Activated naive CD4-positive, alpha-beta T cell treated with anti-CD3 and anti-CD28 coated beads for 36 hours (primary cell): ENCODE measurements at regions not wholly inside any gene's neighbourhood (a gene's known extent, or its start where the extent isn't known, plus 50 kb on each side); places are given as distances from the start of the nearest gene placed in this dataset.
"Not testable (repeated sequence)": the region's sequence is repeated elsewhere in the genome, so short reads cannot be mapped to it uniquely, and the experiment has no call there.

Experiments
- CTCF ChIA-PET: fragments of 350-600 bp; sonication (Branson Sonifier 250); formaldehyde crosslinking; loops from one replicate; lab custom pipeline; 2021; ENCODE audit warnings: antibody characterized with exemption; lab: Charles Lee
- DNase-seq: peaks from one replicate; pipeline ENCODE4 v3.0.0-alpha.2; 2020
- H3K27ac Mint-ChIP-seq: one replicate; pipeline ENCODE4 v1.8.0; 2021; ENCODE audit warnings: mild to moderate bottlenecking, mixed read lengths
- H3K27me3 Mint-ChIP-seq: one replicate; pipeline ENCODE4 v1.8.0; 2021; ENCODE audit warnings: low read depth, mixed read lengths
- H3K36me3 Mint-ChIP-seq: one replicate; pipeline ENCODE4 v1.8.0; 2021; ENCODE audit warnings: low read depth, mixed read lengths
- H3K4me1 Mint-ChIP-seq: one replicate; pipeline ENCODE4 v1.8.0; 2021; ENCODE audit warnings: low read depth, mixed read lengths
- H3K4me3 Mint-ChIP-seq: one replicate; pipeline ENCODE4 v1.8.0; 2021; ENCODE audit warnings: mild to moderate bottlenecking, moderate library complexity, mixed read lengths
- H3K9me3 Mint-ChIP-seq: one replicate; pipeline ENCODE4 v1.8.0; 2021; ENCODE audit warnings: mixed read lengths
- intact Hi-C: fragments of 100-400 bp; cut with micrococcal nuclease; formaldehyde crosslinking; loops from one replicate; pipeline ENCODE4 v1.15.1; 2023

DNA sequence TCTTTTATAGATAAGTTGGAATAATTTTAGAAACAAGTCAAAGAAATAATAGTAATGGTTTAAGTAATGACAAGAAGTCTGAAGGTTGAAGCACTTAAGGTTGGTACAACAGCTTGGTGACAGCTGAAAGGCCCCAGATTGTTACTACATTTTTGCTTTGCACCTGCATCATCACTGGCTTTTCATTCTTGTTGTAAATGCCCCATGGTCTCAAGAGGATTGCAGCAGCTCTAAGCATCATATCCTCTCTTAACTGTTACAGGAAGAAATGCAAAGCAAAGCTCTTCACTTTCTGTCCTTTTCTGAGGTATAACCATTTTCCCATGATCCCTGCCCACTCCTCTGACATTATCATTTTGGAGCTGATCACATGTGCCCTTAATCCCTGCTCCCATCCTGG, 461.0 kb downstream of the RPIA start:
- H3K27me3 Mint-ChIP-seq, H3K36me3 Mint-ChIP-seq, H3K27ac Mint-ChIP-seq, H3K9me3 Mint-ChIP-seq, DNase-seq, H3K4me3 Mint-ChIP-seq, H3K4me1 Mint-ChIP-seq: not testable (repeated sequence)
- CTCF ChIA-PET: interaction anchor here (1.2 kb wide), 1 partner anchor 272 kb away, joined by 7 read pairs; no protein-coding TSS in a partner anchor
- intact Hi-C loops: loop anchor here (5.0 kb wide), 1 partner anchor 270 kb away; no protein-coding TSS in a partner anchor

GRCh38 chr2:89153210-89153609, 461.7 kb downstream of the RPIA start:
- H3K4me1 Mint-ChIP-seq, H3K9me3 Mint-ChIP-seq, H3K4me3 Mint-ChIP-seq, DNase-seq, H3K27ac Mint-ChIP-seq, H3K27me3 Mint-ChIP-seq, H3K36me3 Mint-ChIP-seq: not testable (repeated sequence)
- CTCF ChIA-PET: interaction anchor here (1.2 kb wide), 1 partner anchor 273 kb away, joined by 7 read pairs; no protein-coding TSS in a partner anchor
- intact Hi-C loops: loop anchor here (5.0 kb wide), 1 partner anchor 271 kb away; no protein-coding TSS in a partner anchor

DNA sequence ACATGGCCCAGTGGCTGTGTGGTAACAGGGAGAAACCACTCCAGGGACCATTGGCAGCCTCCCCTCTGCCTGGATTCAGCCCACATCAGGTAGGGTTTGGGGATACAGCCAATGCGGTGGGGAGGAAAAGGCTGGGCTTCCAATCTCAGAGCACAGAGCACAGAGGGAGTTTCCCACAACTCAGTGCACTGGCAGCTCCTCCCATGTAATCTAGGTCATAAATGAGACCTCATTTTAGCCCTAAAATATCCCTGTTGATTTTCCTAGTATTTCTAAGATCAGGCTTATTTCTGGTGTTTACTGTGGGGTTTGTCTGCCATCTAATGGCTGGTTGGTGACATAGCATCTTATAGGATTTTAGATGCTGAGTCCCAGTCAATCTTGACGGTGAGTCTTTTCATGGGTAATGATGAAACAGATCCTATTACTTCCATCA, 462.8 kb downstream of the RPIA start:
- DNase-seq, CTCF ChIA-PET, H3K36me3 Mint-ChIP-seq, H3K27ac Mint-ChIP-seq, H3K4me1 Mint-ChIP-seq, H3K27me3 Mint-ChIP-seq, H3K4me3 Mint-ChIP-seq, H3K9me3 Mint-ChIP-seq: not testable (repeated sequence)
- intact Hi-C loops: loop anchor here (5.0 kb wide), 1 partner anchor 272 kb away; no protein-coding TSS in a partner anchor

DNA sequence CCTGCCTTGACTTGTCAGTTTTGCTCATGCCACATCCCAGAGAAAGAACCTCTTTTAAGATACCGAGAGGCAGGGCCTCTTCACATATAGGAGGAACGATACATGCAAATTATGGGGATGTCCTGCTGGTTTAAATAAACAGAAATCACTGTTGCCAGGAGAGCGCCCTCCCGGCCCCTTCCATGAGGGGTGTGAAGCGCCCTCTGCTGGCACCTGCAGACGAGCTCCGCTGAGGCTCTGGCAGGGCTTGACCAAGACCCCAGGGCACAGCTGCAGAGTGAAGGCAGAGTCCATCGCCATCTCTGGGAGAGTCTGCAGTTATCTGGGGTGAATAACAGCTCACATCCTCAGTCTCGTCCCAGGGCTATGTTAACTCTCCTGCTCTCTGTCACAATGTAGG, 468.8 kb downstream of the RPIA start:
- intact Hi-C loops, H3K36me3 Mint-ChIP-seq, H3K4me1 Mint-ChIP-seq, H3K9me3 Mint-ChIP-seq, H3K4me3 Mint-ChIP-seq, DNase-seq, CTCF ChIA-PET, H3K27me3 Mint-ChIP-seq, H3K27ac Mint-ChIP-seq: not testable (repeated sequence)

GRCh38 chr2:89161626-89162025, 470.2 kb downstream of the RPIA start:
- H3K36me3 Mint-ChIP-seq, H3K4me3 Mint-ChIP-seq, H3K27ac Mint-ChIP-seq, H3K27me3 Mint-ChIP-seq, intact Hi-C loops, H3K4me1 Mint-ChIP-seq, H3K9me3 Mint-ChIP-seq, DNase-seq, CTCF ChIA-PET: not testable (repeated sequence)

DNA sequence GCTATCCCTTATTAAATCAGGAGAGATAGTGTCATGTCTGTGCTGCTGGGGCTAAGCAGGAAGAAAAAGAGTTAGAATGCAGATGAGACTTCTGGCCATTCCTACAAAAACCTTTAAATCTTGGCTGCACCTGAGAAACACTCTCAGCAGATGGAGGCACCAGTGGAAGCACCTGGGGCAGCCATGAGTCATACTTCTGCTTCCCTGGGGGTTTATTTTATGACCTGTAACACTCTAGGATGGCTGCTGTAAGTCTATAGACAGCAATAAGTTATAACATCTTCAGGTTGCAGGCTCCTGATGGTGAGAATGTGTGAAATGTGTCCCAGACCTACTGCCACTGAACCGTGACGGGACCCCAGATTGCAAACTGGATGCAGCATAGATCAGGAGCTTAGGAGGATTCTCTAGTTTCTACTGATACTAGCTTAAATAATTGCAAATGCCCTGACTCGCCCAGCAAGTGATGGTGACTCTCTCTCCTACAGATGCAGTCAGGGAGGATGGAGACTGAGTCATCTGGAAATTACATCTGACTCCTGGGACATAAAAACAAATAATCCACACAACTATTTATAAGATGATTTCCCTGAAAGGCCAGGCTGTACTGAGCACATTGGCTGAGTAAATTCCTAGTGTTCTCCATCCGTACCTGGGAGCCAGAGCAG, 479.2 kb downstream of the RPIA start:
- intact Hi-C loops, H3K27me3 Mint-ChIP-seq, H3K27ac Mint-ChIP-seq, DNase-seq, H3K4me3 Mint-ChIP-seq, H3K36me3 Mint-ChIP-seq, CTCF ChIA-PET, H3K9me3 Mint-ChIP-seq, H3K4me1 Mint-ChIP-seq: not testable (repeated sequence)

GRCh38 chr2:89171174-89171519, 479.7 kb downstream of the RPIA start:
- H3K4me1 Mint-ChIP-seq, H3K27ac Mint-ChIP-seq, DNase-seq, H3K36me3 Mint-ChIP-seq, intact Hi-C loops, H3K9me3 Mint-ChIP-seq, CTCF ChIA-PET, H3K27me3 Mint-ChIP-seq, H3K4me3 Mint-ChIP-seq: not testable (repeated sequence)

DNA sequence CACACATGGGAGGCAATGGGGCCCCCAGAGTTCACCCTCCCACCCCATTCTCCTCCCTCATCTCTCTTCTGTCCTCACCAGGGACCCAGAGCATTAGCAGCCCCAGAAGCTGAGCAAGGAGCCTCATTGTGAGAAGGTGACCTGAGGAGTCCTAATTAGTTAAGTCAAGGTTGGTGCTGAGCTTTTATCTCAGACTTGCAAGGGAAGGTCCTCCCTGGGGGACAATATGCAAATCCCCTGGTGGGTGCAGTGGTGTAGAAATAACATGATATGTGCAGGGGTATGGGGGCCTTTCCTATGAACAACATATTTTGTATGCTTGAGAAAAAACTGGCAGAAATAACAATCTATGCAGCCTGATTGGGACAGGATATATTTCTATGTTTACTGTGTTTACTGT, 485.5 kb downstream of the RPIA start:
- H3K9me3 Mint-ChIP-seq, intact Hi-C loops, H3K4me3 Mint-ChIP-seq, H3K4me1 Mint-ChIP-seq, DNase-seq, H3K27ac Mint-ChIP-seq, H3K27me3 Mint-ChIP-seq, H3K36me3 Mint-ChIP-seq, CTCF ChIA-PET: not testable (repeated sequence)

DNA sequence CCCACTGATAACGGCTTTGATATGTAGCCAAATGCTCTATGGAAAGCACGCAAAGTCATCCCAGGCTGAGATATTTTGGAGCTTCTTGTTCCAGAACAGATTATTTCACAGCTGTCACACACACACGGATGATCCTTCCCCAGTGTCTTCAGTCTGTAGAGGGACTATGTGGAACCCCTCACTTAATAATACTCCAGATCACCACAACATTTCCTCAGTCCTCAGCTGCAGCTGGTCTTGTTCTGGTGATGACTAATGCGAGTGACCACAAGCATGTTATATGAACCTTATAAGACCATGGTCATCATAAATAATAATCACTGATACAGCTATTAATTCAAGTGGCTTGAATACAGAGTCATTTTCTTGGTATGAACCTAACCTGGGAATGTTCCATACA, 490.7 kb downstream of the RPIA start:
- H3K4me3 Mint-ChIP-seq, CTCF ChIA-PET, H3K27ac Mint-ChIP-seq, H3K27me3 Mint-ChIP-seq, DNase-seq, H3K36me3 Mint-ChIP-seq, H3K4me1 Mint-ChIP-seq, H3K9me3 Mint-ChIP-seq, intact Hi-C loops: not testable (repeated sequence)

GRCh38 chr2:89184746-89185145, 493.3 kb downstream of the RPIA start:
- H3K36me3 Mint-ChIP-seq, H3K9me3 Mint-ChIP-seq, CTCF ChIA-PET, H3K4me1 Mint-ChIP-seq, DNase-seq, H3K27me3 Mint-ChIP-seq, H3K4me3 Mint-ChIP-seq, intact Hi-C loops, H3K27ac Mint-ChIP-seq: not testable (repeated sequence)

GRCh38 chr2:89195636-89196251, 504.3 kb downstream of the RPIA start:
- H3K27me3 Mint-ChIP-seq, H3K36me3 Mint-ChIP-seq, CTCF ChIA-PET, H3K4me3 Mint-ChIP-seq, DNase-seq, intact Hi-C loops, H3K4me1 Mint-ChIP-seq, H3K27ac Mint-ChIP-seq, H3K9me3 Mint-ChIP-seq: not testable (repeated sequence)

DNA sequence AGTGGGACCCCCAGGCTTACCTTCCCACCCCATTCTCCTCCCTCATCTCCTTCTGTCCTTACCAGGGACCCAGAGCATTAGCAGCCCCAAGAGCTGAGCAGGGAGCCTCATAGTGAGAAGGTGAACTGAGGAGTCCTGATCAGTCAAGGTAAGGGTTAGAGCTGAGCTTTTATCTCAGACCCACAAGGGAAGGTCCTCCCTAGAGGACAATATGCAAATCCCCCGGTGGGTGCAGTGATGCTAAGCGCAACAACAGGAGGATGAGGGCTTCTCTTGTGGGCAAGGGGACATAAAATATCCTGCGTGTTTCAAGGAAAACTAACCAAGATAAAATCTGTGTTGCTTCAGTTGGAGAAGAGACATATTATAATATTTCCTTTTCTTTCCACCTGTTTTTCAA, 505.2 kb downstream of the RPIA start:
- DNase-seq, H3K9me3 Mint-ChIP-seq, H3K4me3 Mint-ChIP-seq, H3K27ac Mint-ChIP-seq, intact Hi-C loops, CTCF ChIA-PET, H3K36me3 Mint-ChIP-seq, H3K4me1 Mint-ChIP-seq, H3K27me3 Mint-ChIP-seq: not testable (repeated sequence)

GRCh38 chr2:89198026-89198425, 506.6 kb downstream of the RPIA start:
- DNase-seq, CTCF ChIA-PET, H3K4me1 Mint-ChIP-seq, H3K9me3 Mint-ChIP-seq, H3K27me3 Mint-ChIP-seq, H3K4me3 Mint-ChIP-seq, H3K27ac Mint-ChIP-seq, H3K36me3 Mint-ChIP-seq, intact Hi-C loops: not testable (repeated sequence)
